ENCODE measurements at regions not wholly inside any gene's neighbourhood (a gene's known extent, or its start where the extent isn't known, plus 50 kb on each side); places are given as distances from the start of the nearest gene placed in this dataset.

- DNase-seq (no peak), ATAC-seq (ENCODE audit: insufficient read depth, low FRiP score) (no peak)
- Histone ChIP-seq H3K4me1 (ENCODE audit: control insufficient read depth in 5 of 5, insufficient read depth in 5 of 5, low read length in 5 of 5) (peaks cover 0 to 3% (median 0%) of the 10 kb centered on the region in 5 donors), H3K9ac (ENCODE audit: insufficient read depth in 1 of 2, low read length in 2 of 2) (no peak overlapping the region), H3K27me3 (ENCODE audit: control insufficient read depth in 3 of 3, insufficient read depth in 3 of 3, low read length in 2 of 3) (no peaks in the 10 kb centered on the region), H3K4me3 (no peak overlapping the region), H3K27ac (ENCODE audit: low read depth in 1 of 2, low read length in 1 of 2) (no peak overlapping the region), H3K9me3 (ENCODE audit: control insufficient read depth in 4 of 4, insufficient read depth in 3 of 4, low read length in 3 of 4) (peaks cover 0 to 3% (median 0%) of the 10 kb centered on the region in 4 donors), H3K36me3 (ENCODE audit: control insufficient read depth in 4 of 4, insufficient read depth in 4 of 4, low read length in 4 of 4) (no peaks in the 10 kb centered on the region)
- no peak for TF ChIP-seq CTCF (IDR thresholded peaks at IDR 0.05; ENCODE audit: control extremely low read depth, extremely low read depth)
- WGBS, 2 donors, result 75 to 82% methylated on average over 15 of the region's 15 CpGs
Observed at GRCh38 chr19:32256341-32256975, 89.0 kb upstream of the ZNF507 start.

- H3K36me3 ChIP-seq (ENCODE audit: control insufficient read depth in 4 of 4, insufficient read depth in 4 of 4, low read length in 4 of 4), result no peaks in the 10 kb centered on the region
- WGBS, 2 donors, result 82 to 83% methylated on average over 12 of the region's 12 CpGs
Observed at GRCh38 chr19:32257326-32258073, 87.9 kb upstream of the ZNF507 start.

GRCh38 chr19:32258167-32258566, 87.2 kb upstream of the ZNF507 start:
- DNase-seq, result no peak
- no peaks in the 10 kb centered on the region for H3K36me3 ChIP-seq (ENCODE audit: control insufficient read depth in 4 of 4, insufficient read depth in 4 of 4, low read length in 4 of 4)

More at GRCh38 chr19:32257326-32258073, 87.9 kb upstream of the ZNF507 start:
- H3K4me1 ChIP-seq (ENCODE audit: control insufficient read depth in 5 of 5, insufficient read depth in 5 of 5, low read length in 5 of 5), result peaks cover 0 to 3% (median 0%) of the 10 kb centered on the region in 5 donors
- no peak for TF ChIP-seq CTCF (IDR thresholded peaks at IDR 0.05; ENCODE audit: control extremely low read depth, extremely low read depth)
- DNase-seq (no peak), ATAC-seq (ENCODE audit: insufficient read depth, low FRiP score) (no peak)
- H3K9me3 ChIP-seq (ENCODE audit: control insufficient read depth in 4 of 4, insufficient read depth in 3 of 4, low read length in 3 of 4), result no peaks in the 10 kb centered on the region
- no peak overlapping the region for H3K4me3 ChIP-seq
- H3K27ac ChIP-seq (ENCODE audit: low read depth in 1 of 2, low read length in 1 of 2), result no peak overlapping the region
- no peak overlapping the region for H3K9ac ChIP-seq (ENCODE audit: insufficient read depth in 1 of 2, low read length in 2 of 2)
- no peaks in the 10 kb centered on the region for H3K27me3 ChIP-seq (ENCODE audit: control insufficient read depth in 3 of 3, insufficient read depth in 3 of 3, low read length in 2 of 3)

More at GRCh38 chr19:32258167-32258566, 87.2 kb upstream of the ZNF507 start:
- H3K4me1 ChIP-seq (ENCODE audit: control insufficient read depth in 5 of 5, insufficient read depth in 5 of 5, low read length in 5 of 5), result peaks cover 0 to 3% (median 0%) of the 10 kb centered on the region in 5 donors
- no peaks in the 10 kb centered on the region for H3K27me3 ChIP-seq (ENCODE audit: control insufficient read depth in 3 of 3, insufficient read depth in 3 of 3, low read length in 2 of 3)
- no peak overlapping the region for H3K27ac ChIP-seq (ENCODE audit: low read depth in 1 of 2, low read length in 1 of 2)
- H3K9ac ChIP-seq (ENCODE audit: insufficient read depth in 1 of 2, low read length in 2 of 2), result no peak overlapping the region
- no peak overlapping the region for H3K4me3 ChIP-seq
- no peak for TF ChIP-seq CTCF (IDR thresholded peaks at IDR 0.05; ENCODE audit: control extremely low read depth, extremely low read depth)
- H3K9me3 ChIP-seq (ENCODE audit: control insufficient read depth in 4 of 4, insufficient read depth in 3 of 4, low read length in 3 of 4), result no peaks in the 10 kb centered on the region
- ATAC-seq (ENCODE audit: insufficient read depth, low FRiP score), result no peak
- 94% methylated on average over 2 of the region's 2 CpGs for WGBS, 2 donors

Data from lung (tissue), 11 donors.